Endothelial cell (in vitro differentiated cells): ENCODE measurements at regions not wholly inside any gene's neighbourhood (a gene's known extent, or its start where the extent isn't known, plus 50 kb on each side); places are given as distances from the start of the nearest gene placed in this dataset.
A peak's percentile ranks its signal among the peaks of the same experiment; 100 is the strongest.
"Not testable (repeated sequence)": the region's sequence is repeated elsewhere in the genome, so short reads cannot be mapped to it uniquely, and the experiment has no call there.

Experiments
- DNase-seq: peaks from one replicate; pipeline ENCODE4 v3.0.0; 2021; ENCODE audit warnings: low spot score
- H3K27ac Mint-ChIP-seq: one replicate; pipeline ENCODE4 v1.8.0; 2021; ENCODE audit warnings: mixed read lengths, inconsistent platforms; ENCODE audit not compliant: unreplicated experiment
- H3K27me3 Mint-ChIP-seq: one replicate; pipeline ENCODE4 v1.8.0; 2021; ENCODE audit warnings: mild to moderate bottlenecking, moderate library complexity, mixed read lengths, inconsistent platforms; ENCODE audit not compliant: unreplicated experiment
- H3K36me3 Mint-ChIP-seq: one replicate; pipeline ENCODE4 v1.8.0; 2021; ENCODE audit warnings: mild to moderate bottlenecking, low read depth, mixed read lengths, inconsistent platforms; ENCODE audit not compliant: unreplicated experiment
- H3K4me1 Mint-ChIP-seq: one replicate; pipeline ENCODE4 v1.8.0; 2021; ENCODE audit warnings: mild to moderate bottlenecking, mixed read lengths, inconsistent platforms; ENCODE audit not compliant: unreplicated experiment
- H3K4me3 Mint-ChIP-seq: one replicate; pipeline ENCODE4 v1.8.0; 2021; ENCODE audit warnings: mild to moderate bottlenecking, mixed read lengths, inconsistent platforms; ENCODE audit not compliant: unreplicated experiment
- H3K9me3 Mint-ChIP-seq: one replicate; pipeline ENCODE4 v1.8.0; 2021; ENCODE audit warnings: mixed read lengths, inconsistent platforms; ENCODE audit not compliant: unreplicated experiment
- CTCF ChIP-seq: fragments of 200-600 bp; sonication (generic); IDR thresholded peaks from one replicate; pipeline ENCODE4 v1.5.0; 2021; ENCODE audit warnings: antibody characterized with exemption; ENCODE audit not compliant: unreplicated experiment
- microRNA-seq: library from miRNA; unstranded; fragments of <30 nt; microRNA quantifications from one replicate; pipeline ENCODE4, GENCODE V29; 2020; ENCODE audit not compliant: unreplicated experiment

DNA sequence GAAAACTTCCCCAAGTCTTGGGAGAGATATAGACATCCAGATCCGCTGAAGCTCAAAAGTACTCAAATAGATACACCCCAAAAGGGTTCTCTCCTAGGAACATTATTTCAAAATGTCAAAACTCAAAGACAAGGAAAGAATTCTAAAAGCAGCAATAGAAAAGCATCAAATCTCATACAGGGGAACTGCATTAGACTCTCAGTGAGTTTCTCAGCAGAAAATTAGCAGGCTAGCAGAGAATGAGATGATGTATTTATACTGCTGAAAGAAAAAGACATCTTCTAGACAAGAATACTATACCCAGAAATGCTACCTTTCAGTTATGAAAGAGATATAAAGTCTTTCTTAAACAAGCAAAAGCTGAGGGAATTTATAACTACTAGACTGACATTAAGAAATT is 75.5 kb upstream of the RIMS1 start:
- no peaks in the 10 kb centered on the region for H3K9me3 Mint-ChIP-seq
- no peak for TF ChIP-seq CTCF

GRCh38 chr6:71822625-71823024 is 63.7 kb upstream of the RIMS1 start:
- peaks cover 1% of the 10 kb centered on the region for H3K27me3 Mint-ChIP-seq
- no peak overlapping the region for H3K27ac Mint-ChIP-seq
- no peak for DNase-seq
- H3K4me1 Mint-ChIP-seq: no peaks in the 10 kb centered on the region
- no peak overlapping the region for H3K4me3 Mint-ChIP-seq
- TF ChIP-seq CTCF: no peak
- H3K36me3 Mint-ChIP-seq: no peaks in the 10 kb centered on the region
- H3K9me3 Mint-ChIP-seq: no peaks in the 10 kb centered on the region

More for the DNA sequence above, 75.5 kb upstream of the RIMS1 start:
- Mint-ChIP-seq H3K36me3 (peaks cover 6% of the 10 kb centered on the region), H3K4me1 (no peaks in the 10 kb centered on the region), H3K4me3 (no peak overlapping the region), H3K27ac (no peak overlapping the region), H3K27me3 (no peaks in the 10 kb centered on the region)
- no peak for DNase-seq

DNA sequence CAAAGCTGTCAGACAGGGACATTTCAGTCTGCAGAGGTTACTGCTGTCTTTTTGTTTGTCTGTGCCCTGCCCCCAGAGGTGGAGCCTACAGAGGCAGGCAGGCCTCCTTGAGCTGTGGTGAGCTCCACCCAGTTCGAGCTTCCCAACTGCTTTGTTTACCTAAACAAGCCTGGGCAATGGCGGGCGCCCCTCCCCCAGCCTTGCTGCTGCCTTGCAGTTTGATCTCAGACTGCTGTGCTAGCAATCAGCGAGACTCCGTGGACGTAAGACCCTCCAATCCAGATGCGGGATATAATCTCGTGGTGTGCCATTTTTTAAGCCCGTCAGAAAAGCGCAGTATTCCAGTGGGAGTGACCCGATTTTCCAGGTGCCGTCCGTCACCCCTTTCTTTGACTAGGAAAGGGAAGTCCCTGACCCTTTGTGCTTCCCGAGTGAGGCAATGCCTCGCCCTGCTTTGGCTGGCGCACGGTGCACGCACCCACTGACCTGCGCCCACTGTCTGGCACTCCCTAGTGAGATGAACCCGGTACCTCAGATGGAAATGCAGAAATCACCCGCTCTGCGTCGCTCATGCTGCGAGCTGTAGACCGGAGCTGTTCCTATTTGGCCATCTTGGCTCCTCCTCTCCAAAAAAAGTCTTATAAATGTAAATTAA is 54.1 kb upstream of the RIMS1 start:
- not testable (repeated sequence) for H3K27ac Mint-ChIP-seq, H3K27me3 Mint-ChIP-seq, H3K36me3 Mint-ChIP-seq

More for the DNA sequence above, 54.1 kb upstream of the RIMS1 start:
- not testable (repeated sequence) for H3K9me3 Mint-ChIP-seq, DNase-seq, H3K4me1 Mint-ChIP-seq, H3K4me3 Mint-ChIP-seq

Small RNAs in the stretch of these regions (microRNA-seq; reads per million reads assigned to microRNA genes)
- gene MIR30A (1,871 reads per million, percentile 95 among the genes with 10 or more reads in this experiment), gene MIR30C2 (39.5 reads per million, percentile 74 among the genes with 10 or more reads in this experiment)
